ENCODE measurements at regions not wholly inside any gene's neighbourhood (a gene's known extent, or its start where the extent isn't known, plus 50 kb on each side); places are given as distances from the start of the nearest gene placed in this dataset.

- intact Hi-C loops (cut with micrococcal nuclease), result no loop called here
- no peaks in the 10 kb centered on the region for H3K27me3 Mint-ChIP-seq
- ChIA-PET CTCF (ENCODE audit: partially characterized antibody) (no interaction called here), POLR2A (ENCODE audit: partially characterized antibody) (no interaction called here)
- Histone ChIP-seq H3K4me3 (ENCODE audit: low read length in 2 of 2) (no peak overlapping the region), H3K9me3 (ENCODE audit: control insufficient read depth in 1 of 2, low read length in 2 of 2) (no peaks in the 10 kb centered on the region), H3K27ac (ENCODE audit: low read depth, low read length) (no peak overlapping the region), H3K4me1 (ENCODE audit: insufficient read depth, low read length) (no peaks in the 10 kb centered on the region), H3K27me3 (ENCODE audit: insufficient read depth, low read length) (no peaks in the 10 kb centered on the region), H3K36me3 (ENCODE audit: insufficient read depth, low read length) (no peaks in the 10 kb centered on the region)
- DNase-seq, result no peak
- H3K4me1 Mint-ChIP-seq, result no peaks in the 10 kb centered on the region
- no peak overlapping the region for H3K4me3 Mint-ChIP-seq
- H3K27ac Mint-ChIP-seq, result no peak overlapping the region
- peaks cover 0 to 6% (median 1%) of the 10 kb centered on the region in 8 donors for H3K9me3 Mint-ChIP-seq
- no peaks in the 10 kb centered on the region for H3K36me3 Mint-ChIP-seq
Observed at GRCh38 chr2:17160594-17160993, 357.6 kb downstream of the RAD51AP2 start.

- Mint-ChIP-seq H3K36me3 (no peaks in the 10 kb centered on the region), H3K27me3 (no peaks in the 10 kb centered on the region), H3K4me1 (no peaks in the 10 kb centered on the region), H3K4me3 (no peak overlapping the region), H3K9me3 (peaks cover 0 to 14% (median 3%) of the 10 kb centered on the region in 8 donors), H3K27ac (no peak overlapping the region)
- H3K9me3 ChIP-seq (ENCODE audit: control insufficient read depth in 1 of 2, low read length in 2 of 2), result no peaks in the 10 kb centered on the region
- H3K36me3 ChIP-seq (ENCODE audit: insufficient read depth, low read length), result no peaks in the 10 kb centered on the region
- H3K4me3 ChIP-seq (ENCODE audit: low read length in 2 of 2), result no peak overlapping the region
- POLR2A ChIA-PET (ENCODE audit: partially characterized antibody), result no interaction called here
- no peaks in the 10 kb centered on the region for H3K4me1 ChIP-seq (ENCODE audit: insufficient read depth, low read length)
- CTCF ChIA-PET (ENCODE audit: partially characterized antibody), result no interaction called here
- no peaks in the 10 kb centered on the region for H3K27me3 ChIP-seq (ENCODE audit: insufficient read depth, low read length)
- intact Hi-C loops (cut with micrococcal nuclease), result no loop called here
- no peak for DNase-seq
- no peak overlapping the region for H3K27ac ChIP-seq (ENCODE audit: low read depth, low read length)
Observed at GRCh38 chr2:17156086-17156485, 362.2 kb downstream of the RAD51AP2 start.

GRCh38 chr2:17149945-17150344, 368.3 kb downstream of the RAD51AP2 start:
- no peaks in the 10 kb centered on the region for H3K36me3 Mint-ChIP-seq
- H3K4me1 Mint-ChIP-seq, result no peaks in the 10 kb centered on the region
- H3K4me3 Mint-ChIP-seq, result no peak overlapping the region
- no peak overlapping the region for H3K4me3 ChIP-seq (ENCODE audit: low read length in 2 of 2)
- peaks cover 0 to 16% (median 2%) of the 10 kb centered on the region in 8 donors for H3K9me3 Mint-ChIP-seq
- DNase-seq, result no peak
- POLR2A ChIA-PET (ENCODE audit: partially characterized antibody), result no interaction called here
- CTCF ChIA-PET (ENCODE audit: partially characterized antibody), result no interaction called here
- no peaks in the 10 kb centered on the region for H3K27me3 Mint-ChIP-seq
- no peak overlapping the region for H3K27ac ChIP-seq (ENCODE audit: low read depth, low read length)
- H3K27me3 ChIP-seq (ENCODE audit: insufficient read depth, low read length), result no peaks in the 10 kb centered on the region
- intact Hi-C loops (cut with micrococcal nuclease), result no loop called here
- no peaks in the 10 kb centered on the region for H3K36me3 ChIP-seq (ENCODE audit: insufficient read depth, low read length)
- H3K4me1 ChIP-seq (ENCODE audit: insufficient read depth, low read length), result no peaks in the 10 kb centered on the region
- H3K27ac Mint-ChIP-seq, result no peak overlapping the region
- H3K9me3 ChIP-seq (ENCODE audit: control insufficient read depth in 1 of 2, low read length in 2 of 2), result no peaks in the 10 kb centered on the region

GRCh38 chr2:17148407-17149145, 369.7 kb downstream of the RAD51AP2 start:
- Histone ChIP-seq H3K4me3 (ENCODE audit: low read length in 2 of 2) (no peak overlapping the region), H3K27me3 (ENCODE audit: insufficient read depth, low read length) (no peaks in the 10 kb centered on the region), H3K27ac (ENCODE audit: low read depth, low read length) (no peak overlapping the region), H3K9me3 (ENCODE audit: control insufficient read depth in 1 of 2, low read length in 2 of 2) (no peaks in the 10 kb centered on the region), H3K4me1 (ENCODE audit: insufficient read depth, low read length) (no peaks in the 10 kb centered on the region), H3K36me3 (ENCODE audit: insufficient read depth, low read length) (no peaks in the 10 kb centered on the region)
- peaks cover 0 to 17% (median 3%) of the 10 kb centered on the region in 8 donors for H3K9me3 Mint-ChIP-seq
- no peak overlapping the region for H3K4me3 Mint-ChIP-seq
- ChIA-PET CTCF (ENCODE audit: partially characterized antibody) (no interaction called here), POLR2A (ENCODE audit: partially characterized antibody) (no interaction called here)
- no peak for DNase-seq
- no peaks in the 10 kb centered on the region for H3K27me3 Mint-ChIP-seq
- H3K4me1 Mint-ChIP-seq, result no peaks in the 10 kb centered on the region
- H3K36me3 Mint-ChIP-seq, result no peaks in the 10 kb centered on the region
- intact Hi-C loops (cut with micrococcal nuclease), result no loop called here
- no peak overlapping the region for H3K27ac Mint-ChIP-seq

GRCh38 chr2:17146358-17146757, 371.9 kb downstream of the RAD51AP2 start:
- Mint-ChIP-seq H3K4me1 (no peaks in the 10 kb centered on the region), H3K9me3 (peaks cover 0 to 12% (median 3%) of the 10 kb centered on the region in 8 donors), H3K4me3 (no peak overlapping the region), H3K27ac (no peak overlapping the region), H3K27me3 (no peaks in the 10 kb centered on the region), H3K36me3 (no peaks in the 10 kb centered on the region)
- no peaks in the 10 kb centered on the region for H3K36me3 ChIP-seq (ENCODE audit: insufficient read depth, low read length)
- H3K4me3 ChIP-seq (ENCODE audit: low read length in 2 of 2), result no peak overlapping the region
- DNase-seq, result no peak
- H3K4me1 ChIP-seq (ENCODE audit: insufficient read depth, low read length), result no peaks in the 10 kb centered on the region
- no peaks in the 10 kb centered on the region for H3K27me3 ChIP-seq (ENCODE audit: insufficient read depth, low read length)
- POLR2A ChIA-PET (ENCODE audit: partially characterized antibody), result no interaction called here
- no peaks in the 10 kb centered on the region for H3K9me3 ChIP-seq (ENCODE audit: control insufficient read depth in 1 of 2, low read length in 2 of 2)
- no peak overlapping the region for H3K27ac ChIP-seq (ENCODE audit: low read depth, low read length)
- CTCF ChIA-PET (ENCODE audit: partially characterized antibody), result no interaction called here
- intact Hi-C loops (cut with micrococcal nuclease), result no loop called here

GRCh38 chr2:17136877-17137276, 381.4 kb downstream of the RAD51AP2 start:
- intact Hi-C loops (cut with micrococcal nuclease), result no loop called here
- Mint-ChIP-seq H3K27ac (no peak overlapping the region), H3K9me3 (peaks cover 0 to 8% (median 3%) of the 10 kb centered on the region in 8 donors), H3K4me1 (no peaks in the 10 kb centered on the region), H3K27me3 (no peaks in the 10 kb centered on the region), H3K36me3 (no peaks in the 10 kb centered on the region), H3K4me3 (no peak overlapping the region)
- ChIA-PET POLR2A (ENCODE audit: partially characterized antibody) (no interaction called here), CTCF (ENCODE audit: partially characterized antibody) (no interaction called here)
- H3K4me3 ChIP-seq (ENCODE audit: low read length in 2 of 2), result no peak overlapping the region
- H3K27me3 ChIP-seq (ENCODE audit: insufficient read depth, low read length), result no peaks in the 10 kb centered on the region
- H3K36me3 ChIP-seq (ENCODE audit: insufficient read depth, low read length), result no peaks in the 10 kb centered on the region
- no peaks in the 10 kb centered on the region for H3K4me1 ChIP-seq (ENCODE audit: insufficient read depth, low read length)
- no peak for DNase-seq
- H3K9me3 ChIP-seq (ENCODE audit: control insufficient read depth in 1 of 2, low read length in 2 of 2), result no peaks in the 10 kb centered on the region
- H3K27ac ChIP-seq (ENCODE audit: low read depth, low read length), result no peak overlapping the region

- CTCF ChIA-PET (ENCODE audit: partially characterized antibody), result no interaction called here
- Mint-ChIP-seq H3K4me3 (no peak overlapping the region), H3K36me3 (no peaks in the 10 kb centered on the region), H3K4me1 (no peaks in the 10 kb centered on the region), H3K27me3 (no peaks in the 10 kb centered on the region), H3K9me3 (peaks cover 0 to 8% (median 4%) of the 10 kb centered on the region in 8 donors), H3K27ac (no peak overlapping the region)
- no peaks in the 10 kb centered on the region for H3K9me3 ChIP-seq (ENCODE audit: control insufficient read depth in 1 of 2, low read length in 2 of 2)
- H3K4me3 ChIP-seq (ENCODE audit: low read length in 2 of 2), result no peak overlapping the region
- intact Hi-C loops (cut with micrococcal nuclease), result no loop called here
- H3K27me3 ChIP-seq (ENCODE audit: insufficient read depth, low read length), result no peaks in the 10 kb centered on the region
- H3K4me1 ChIP-seq (ENCODE audit: insufficient read depth, low read length), result no peaks in the 10 kb centered on the region
- no peaks in the 10 kb centered on the region for H3K36me3 ChIP-seq (ENCODE audit: insufficient read depth, low read length)
- DNase-seq, result no peak
- POLR2A ChIA-PET (ENCODE audit: partially characterized antibody), result no interaction called here
- H3K27ac ChIP-seq (ENCODE audit: low read depth, low read length), result no peak overlapping the region
Observed at GRCh38 chr2:17136231-17136630, 382.0 kb downstream of the RAD51AP2 start.

- H3K27ac ChIP-seq (ENCODE audit: low read depth, low read length), result no peak overlapping the region
- H3K36me3 ChIP-seq (ENCODE audit: insufficient read depth, low read length), result no peaks in the 10 kb centered on the region
- intact Hi-C loops (cut with micrococcal nuclease), result no loop called here
- H3K4me3 Mint-ChIP-seq, result no peak overlapping the region
- H3K27ac Mint-ChIP-seq, result no peak overlapping the region
- no peaks in the 10 kb centered on the region for H3K4me1 ChIP-seq (ENCODE audit: insufficient read depth, low read length)
- ChIA-PET CTCF (ENCODE audit: partially characterized antibody) (no interaction called here), POLR2A (ENCODE audit: partially characterized antibody) (no interaction called here)
- no peaks in the 10 kb centered on the region for H3K9me3 ChIP-seq (ENCODE audit: control insufficient read depth in 1 of 2, low read length in 2 of 2)
- H3K36me3 Mint-ChIP-seq, result no peaks in the 10 kb centered on the region
- H3K4me1 Mint-ChIP-seq, result no peaks in the 10 kb centered on the region
- no peak overlapping the region for H3K4me3 ChIP-seq (ENCODE audit: low read length in 2 of 2)
- no peaks in the 10 kb centered on the region for H3K27me3 Mint-ChIP-seq
- no peak for DNase-seq
- no peaks in the 10 kb centered on the region for H3K27me3 ChIP-seq (ENCODE audit: insufficient read depth, low read length)
- H3K9me3 Mint-ChIP-seq, result peaks cover 0 to 8% (median 3%) of the 10 kb centered on the region in 8 donors
Observed at GRCh38 chr2:17135619-17136018, 382.6 kb downstream of the RAD51AP2 start.
